ENCODE measurements at regions not wholly inside any gene's neighbourhood (a gene's known extent, or its start where the extent isn't known, plus 50 kb on each side); places are given as distances from the start of the nearest gene placed in this dataset.

- no peak for TF ChIP-seq GATA2 (IDR thresholded peaks at IDR 0.05; ENCODE audit: low read depth, low read length)
- TF ChIP-seq GATA3 (IDR thresholded peaks at IDR 0.05; ENCODE audit: low read depth, low read length) = no peak
Observed at GRCh38 chr11:20258376-20258895, 98.2 kb upstream of the DBX1 start.
